DMS 273 (cell line): ENCODE measurements at regions not wholly inside any gene's neighbourhood (a gene's known extent, or its start where the extent isn't known, plus 50 kb on each side); places are given as distances from the start of the nearest gene placed in this dataset.
"Not testable (repeated sequence)": the region's sequence is repeated elsewhere in the genome, so short reads cannot be mapped to it uniquely, and the experiment has no call there.

Experiments used
- DNase-seq: peaks from one replicate; lab custom pipeline; 2025; ENCODE audit not compliant: unreplicated experiment; lab: John Stamatoyannopoulos, UW

GRCh38 chr2:16927398-16927797 lies 261.8 kb upstream of the CYRIA start:
- no peak for DNase-seq

GRCh38 chr2:16925145-16925544 lies 259.5 kb upstream of the CYRIA start:
- no peak for DNase-seq

DNA sequence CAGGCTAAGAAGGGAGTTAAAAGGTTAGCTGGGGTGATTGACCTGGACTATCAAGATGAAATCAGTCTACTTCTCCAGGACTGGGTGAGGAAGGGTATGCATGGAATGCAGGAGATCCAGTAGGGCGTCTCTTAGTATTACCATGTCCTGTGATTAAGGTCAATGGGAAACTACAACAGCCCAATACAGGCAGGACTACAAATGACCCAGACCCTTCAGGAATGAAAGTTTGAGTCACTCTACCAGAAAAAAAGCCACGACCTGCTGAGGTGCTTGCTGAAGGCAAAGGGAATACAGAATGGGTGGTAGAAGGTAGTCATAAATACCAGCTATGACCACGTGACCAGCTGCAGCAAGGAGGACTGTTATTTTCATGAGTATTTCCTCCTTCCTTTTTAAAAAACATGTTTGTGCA lies 249.7 kb upstream of the CYRIA start:
- DNase-seq: not testable (repeated sequence)

DNA sequence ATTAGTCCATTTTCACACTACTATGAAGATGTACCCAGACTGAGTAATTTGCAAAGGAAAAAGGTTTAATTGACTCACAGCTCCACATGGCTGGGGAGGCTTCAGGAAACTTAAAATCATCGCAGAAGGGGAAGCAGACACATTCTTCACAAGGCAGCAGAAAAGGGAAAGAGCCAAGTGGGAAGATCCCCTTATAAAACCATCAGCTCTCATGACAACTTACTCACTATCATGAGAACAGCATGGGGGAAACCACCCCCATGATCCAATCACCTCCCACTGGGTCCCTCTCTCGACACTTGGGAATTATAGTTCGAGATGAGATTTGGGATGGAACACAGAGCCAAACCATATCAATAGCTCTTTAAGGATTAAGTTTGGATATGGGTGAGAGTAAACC lies 246.1 kb upstream of the CYRIA start:
- DNase-seq: no peak

DNA sequence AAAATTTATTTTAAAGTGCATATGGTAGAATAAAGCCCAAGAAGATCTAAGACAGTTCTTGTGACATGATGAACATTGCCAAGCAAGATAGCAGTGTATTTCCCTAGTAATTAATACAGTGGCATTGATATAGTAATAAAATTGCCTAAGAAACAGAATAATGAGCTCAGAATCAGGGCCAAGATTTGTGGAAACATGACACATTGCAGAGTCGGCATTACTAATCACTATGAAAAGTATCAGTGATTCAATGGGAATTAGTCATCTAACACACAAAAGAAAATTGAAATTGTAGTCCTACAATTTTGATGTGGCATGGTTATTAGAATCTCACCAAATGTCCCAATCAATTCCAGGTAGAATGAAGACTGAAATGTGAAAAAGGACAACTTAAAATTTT lies 243.0 kb upstream of the CYRIA start:
- DNase-seq: no peak

DNA sequence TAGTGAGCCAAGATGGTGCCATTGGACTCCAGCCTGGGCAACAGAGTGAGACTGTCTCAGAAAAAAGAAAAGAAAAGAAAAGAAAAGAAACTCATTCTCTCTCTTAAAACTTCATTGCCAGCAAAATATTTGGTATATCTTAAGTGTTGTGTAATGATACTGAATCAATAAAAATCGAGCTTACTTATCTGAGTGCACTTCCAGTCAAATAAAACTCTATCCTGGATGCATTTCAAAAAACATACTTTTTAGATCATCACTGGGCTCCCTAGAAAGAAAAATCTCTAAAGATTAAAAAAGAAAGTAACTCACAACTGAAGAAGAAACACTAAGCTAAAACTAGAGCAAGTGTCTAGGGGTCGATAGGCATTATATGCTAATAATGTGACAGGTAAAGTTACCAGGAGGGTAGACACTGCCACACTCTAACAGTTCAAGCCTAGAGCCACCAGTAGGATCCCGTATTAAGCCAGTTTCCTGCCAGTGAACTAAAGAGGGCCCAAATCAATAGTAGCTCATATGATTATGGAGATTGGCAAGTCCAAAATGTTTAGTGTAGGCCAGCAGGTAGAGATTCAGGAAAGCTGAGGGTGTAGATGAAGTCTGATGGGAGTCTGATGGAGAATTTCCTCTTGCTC lies 242.1 kb upstream of the CYRIA start:
- no peak for DNase-seq

GRCh38 chr2:16905325-16905724 lies 239.7 kb upstream of the CYRIA start:
- DNase-seq: not testable (repeated sequence)

DNA sequence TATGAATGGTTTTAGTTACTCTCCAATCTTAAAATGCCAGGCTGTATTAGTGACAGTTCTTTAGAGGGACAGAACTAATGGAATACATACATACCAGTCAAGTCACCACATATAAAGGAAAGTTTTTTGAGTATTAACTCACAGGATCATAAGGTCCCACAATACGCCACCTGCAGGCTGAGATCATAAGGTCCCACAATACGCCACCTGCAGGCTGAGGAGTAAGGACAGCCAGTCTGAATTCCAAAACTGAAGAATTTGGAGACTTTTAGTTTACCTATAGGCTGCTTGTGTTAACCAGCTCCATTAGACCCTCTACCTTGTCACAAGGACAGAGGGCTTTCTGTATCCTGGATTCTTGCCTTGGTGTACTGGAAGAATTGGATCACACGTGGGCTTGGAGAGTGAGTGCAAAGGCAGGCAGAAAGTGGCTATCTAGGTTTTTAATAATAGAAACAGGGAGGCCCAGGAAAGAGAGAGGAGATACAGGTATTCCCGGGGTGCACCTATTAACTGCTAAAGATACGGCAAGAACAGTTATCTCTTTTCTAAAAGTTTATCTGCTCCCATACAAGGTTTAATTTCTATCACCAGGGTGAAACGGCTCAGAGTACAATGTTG lies 234.9 kb upstream of the CYRIA start:
- peak; percentile 70 for DNase-seq

DNA sequence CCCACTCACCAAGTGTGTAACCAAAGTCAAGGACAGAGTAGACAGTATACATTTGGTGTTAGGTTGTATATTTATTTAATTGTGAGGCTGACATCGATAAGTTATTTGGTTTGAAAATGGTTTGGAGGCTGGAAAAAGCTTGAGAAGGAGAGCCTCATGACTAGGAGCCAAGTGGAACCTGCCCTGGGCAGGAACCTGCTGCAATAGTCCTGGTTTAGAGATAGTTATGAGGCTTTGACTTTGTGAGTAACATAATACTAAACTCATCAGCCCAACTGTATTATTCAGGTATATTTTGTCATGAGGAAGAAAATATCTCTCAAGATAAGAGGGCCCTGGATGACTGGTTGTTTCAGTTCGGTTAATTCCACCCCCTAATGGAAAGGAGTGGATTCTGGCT lies 234.3 kb upstream of the CYRIA start:
- DNase-seq: no peak

- DNase-seq: no peak
Measured at GRCh38 chr2:16890081-16890480, 224.4 kb upstream of the CYRIA start.

DNA sequence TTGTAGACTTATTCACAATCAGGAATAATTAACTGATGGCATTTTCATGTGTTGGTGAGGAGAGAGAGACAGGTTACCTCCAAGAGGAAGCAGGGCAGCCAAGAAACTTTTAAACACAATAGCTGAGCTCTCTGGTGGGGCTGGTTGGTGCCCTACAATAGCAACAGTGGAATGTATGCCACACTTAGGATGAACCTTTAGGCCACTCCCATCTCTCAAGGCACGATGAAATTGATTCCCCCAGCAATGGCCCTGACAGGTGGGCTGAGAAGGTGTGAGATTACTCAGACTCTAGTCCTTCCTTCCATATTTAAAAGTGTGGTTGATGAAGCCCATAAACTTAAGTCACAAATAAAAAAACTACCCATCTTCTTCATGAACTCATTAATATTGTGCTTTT lies 219.4 kb upstream of the CYRIA start:
- DNase-seq: no peak

- DNase-seq: no peak
Measured at GRCh38 chr2:16882706-16883105, 217.1 kb upstream of the CYRIA start.

GRCh38 chr2:16881122-16881521 lies 215.5 kb upstream of the CYRIA start:
- no peak for DNase-seq

GRCh38 chr2:16871411-16871810 lies 205.8 kb upstream of the CYRIA start:
- no peak for DNase-seq

GRCh38 chr2:16870491-16871076 lies 204.9 kb upstream of the CYRIA start:
- DNase-seq: no peak

DNA sequence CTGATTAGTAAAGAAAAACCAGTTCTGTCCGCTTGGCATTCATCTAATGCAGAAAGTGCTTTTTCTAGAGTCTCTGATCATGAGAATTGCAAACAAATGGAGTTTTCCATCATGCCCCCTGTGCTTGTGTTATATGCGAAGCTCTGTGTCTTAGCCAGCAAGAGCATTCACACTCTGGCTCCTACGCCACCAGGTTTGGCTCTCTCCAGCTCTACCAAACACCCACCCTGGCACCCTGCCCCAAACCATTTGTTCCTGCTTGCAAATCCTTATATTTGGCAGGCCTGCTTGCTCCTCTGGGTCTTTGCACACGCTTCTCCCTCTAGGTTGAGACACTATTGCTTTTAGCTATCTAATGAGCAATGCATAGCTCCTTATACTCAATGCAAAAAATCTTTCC lies 204.1 kb upstream of the CYRIA start:
- no peak for DNase-seq

GRCh38 chr2:16862471-16862870 lies 196.8 kb upstream of the CYRIA start:
- no peak for DNase-seq

DNA sequence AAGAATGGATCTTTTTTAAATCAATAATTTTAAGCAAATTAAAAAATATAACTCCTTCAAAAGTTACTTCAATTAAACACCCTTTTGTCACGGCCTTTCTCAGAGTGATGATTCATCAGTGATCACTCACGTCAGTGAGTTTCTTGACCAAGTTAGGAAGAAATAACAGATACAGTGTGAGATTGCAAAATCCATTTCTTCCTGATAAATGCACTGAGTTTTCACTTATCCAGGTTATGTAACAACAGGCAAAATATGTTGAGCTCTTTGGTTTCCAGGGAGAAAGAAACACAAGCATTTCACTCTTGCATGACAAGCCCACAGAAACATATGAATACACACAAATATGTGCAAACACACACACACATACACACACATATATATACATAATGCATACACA lies 195.9 kb upstream of the CYRIA start:
- no peak for DNase-seq

DNA sequence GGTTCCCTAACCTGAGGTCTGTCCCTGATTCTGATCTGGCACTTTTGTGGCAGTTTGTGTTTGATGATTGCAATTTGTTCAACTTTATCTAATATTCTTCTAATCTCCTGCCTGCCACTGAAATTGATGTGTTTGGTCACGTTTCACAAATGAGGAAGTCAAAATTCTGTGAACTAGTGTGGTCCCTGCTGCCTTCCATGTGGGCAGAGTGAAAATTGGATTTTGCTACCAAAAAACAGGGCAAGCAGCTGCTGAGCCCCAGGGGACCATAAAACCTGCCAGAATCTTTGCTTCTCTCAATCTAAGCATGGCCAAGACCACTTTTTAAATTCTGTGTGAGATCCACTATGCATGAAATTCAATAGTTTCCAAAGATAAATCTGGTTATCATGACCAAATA lies 195.5 kb upstream of the CYRIA start:
- no peak for DNase-seq

DNA sequence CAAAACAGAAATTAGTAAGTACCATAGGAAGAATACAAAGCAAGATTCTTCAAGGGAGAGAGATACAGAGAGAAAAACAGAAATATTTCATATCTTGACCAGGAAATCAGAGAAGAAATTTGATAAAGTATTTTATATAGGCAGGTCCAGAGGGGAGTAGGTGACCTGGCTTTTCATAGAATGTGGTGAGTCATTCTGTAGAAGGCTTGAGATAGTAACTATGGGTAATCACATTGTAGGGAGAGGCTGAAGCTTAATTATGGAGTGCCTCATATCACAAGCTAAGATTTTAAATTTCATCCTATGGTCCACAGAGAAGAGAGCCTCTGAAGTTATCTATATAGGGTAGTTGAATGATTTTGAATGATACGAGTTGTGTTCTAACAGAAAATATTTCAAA lies 195.0 kb upstream of the CYRIA start:
- no peak for DNase-seq

- DNase-seq: no peak
Measured at GRCh38 chr2:16855183-16855582, 189.5 kb upstream of the CYRIA start.

DNA sequence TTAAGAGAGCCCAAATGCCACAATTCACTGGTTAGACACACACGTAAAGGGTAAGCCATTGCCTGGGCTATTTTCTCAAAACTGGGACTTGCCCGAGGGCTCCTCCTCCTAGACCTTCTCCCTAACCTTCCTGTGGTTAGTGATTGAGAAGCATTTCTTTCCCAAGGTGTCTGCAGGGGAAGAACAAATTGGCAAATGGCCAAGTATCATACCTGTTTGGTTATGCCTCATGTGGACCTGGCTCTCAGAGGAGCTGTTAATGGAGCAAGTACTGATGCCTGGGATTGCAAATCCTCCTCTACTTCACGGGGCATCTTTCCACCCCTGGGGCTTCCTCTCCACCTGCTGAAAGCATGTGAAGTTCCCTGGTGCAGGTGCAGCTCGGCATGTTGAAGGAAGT lies 187.5 kb upstream of the CYRIA start:
- DNase-seq: no peak

DNA sequence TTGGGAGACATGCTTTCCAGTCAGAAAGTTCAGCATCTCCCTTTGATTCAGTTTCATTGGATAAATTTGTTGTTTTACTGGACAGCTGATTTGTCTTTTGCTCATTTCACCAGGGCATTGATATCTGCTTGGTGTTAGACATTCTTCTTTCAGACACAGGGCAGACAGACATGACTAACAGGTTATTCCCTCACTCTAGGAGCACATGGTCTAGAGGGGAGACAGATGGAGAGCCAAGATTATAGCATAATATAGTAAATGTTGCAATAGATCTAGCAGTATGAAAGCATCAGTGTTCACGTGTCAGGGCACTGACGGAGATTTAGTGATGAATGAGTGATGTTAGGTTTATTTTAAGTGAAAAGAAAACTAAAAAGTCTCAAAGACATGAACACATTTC lies 187.0 kb upstream of the CYRIA start:
- no peak for DNase-seq
